GM21367 (cell line): ENCODE measurements at regions not wholly inside any gene's neighbourhood (a gene's known extent, or its start where the extent isn't known, plus 50 kb on each side); places are given as distances from the start of the nearest gene placed in this dataset.

Experiments
- ATAC-seq: cut with Tn5 transposase; IDR thresholded peaks from one replicate; pipeline ENCODE4 v1.9.1; 2021; ENCODE audit not compliant: unreplicated experiment

GRCh38 chr18:4653418-4653817 lies 198.3 kb upstream of the DLGAP1 start:
- ATAC-seq: no peak

GRCh38 chr18:4641771-4642368 lies 186.8 kb upstream of the DLGAP1 start:
- no peak for ATAC-seq

- no peak for ATAC-seq
Observed at GRCh38 chr18:4640349-4641012, 185.4 kb upstream of the DLGAP1 start.

- peak; percentile 85 for ATAC-seq
Observed at GRCh38 chr18:4639628-4640310, 184.7 kb upstream of the DLGAP1 start.

- no peak for ATAC-seq
Observed at GRCh38 chr18:4638680-4639079, 183.6 kb upstream of the DLGAP1 start.

- no peak for ATAC-seq
Observed at GRCh38 chr18:4637876-4638275, 182.8 kb upstream of the DLGAP1 start.

GRCh38 chr18:4636967-4637366 lies 181.9 kb upstream of the DLGAP1 start:
- no peak for ATAC-seq

GRCh38 chr18:4631239-4631638 lies 176.1 kb upstream of the DLGAP1 start:
- ATAC-seq: no peak

GRCh38 chr18:4605212-4605611 lies 150.1 kb upstream of the DLGAP1 start:
- ATAC-seq: no peak

- no peak for ATAC-seq
Observed at GRCh38 chr18:4603955-4604354, 148.8 kb upstream of the DLGAP1 start.

GRCh38 chr18:4599312-4599711 lies 144.2 kb upstream of the DLGAP1 start:
- no peak for ATAC-seq

- ATAC-seq: no peak
Observed at GRCh38 chr18:4597301-4597700, 142.2 kb upstream of the DLGAP1 start.

- ATAC-seq: no peak
Observed at GRCh38 chr18:4593895-4594294, 138.8 kb upstream of the DLGAP1 start.

- no peak for ATAC-seq
Observed at GRCh38 chr18:4593459-4593858, 138.4 kb upstream of the DLGAP1 start.

GRCh38 chr18:4589056-4589800 lies 134.1 kb upstream of the DLGAP1 start:
- no peak for ATAC-seq

- ATAC-seq: no peak
Observed at GRCh38 chr18:4587204-4587603, 132.1 kb upstream of the DLGAP1 start.

GRCh38 chr18:4586731-4587130 lies 131.6 kb upstream of the DLGAP1 start:
- no peak for ATAC-seq

- no peak for ATAC-seq
Observed at GRCh38 chr18:4582431-4583335, 127.6 kb upstream of the DLGAP1 start.

GRCh38 chr18:4581966-4582365 lies 126.9 kb upstream of the DLGAP1 start:
- ATAC-seq: no peak

GRCh38 chr18:4578449-4578848 lies 123.3 kb upstream of the DLGAP1 start:
- no peak for ATAC-seq

GRCh38 chr18:4573735-4574134 lies 118.6 kb upstream of the DLGAP1 start:
- ATAC-seq: no peak
